LoVo (cell line): ENCODE measurements at regions not wholly inside any gene's neighbourhood (a gene's known extent, or its start where the extent isn't known, plus 50 kb on each side); places are given as distances from the start of the nearest gene placed in this dataset.
"Not testable (repeated sequence)": the region's sequence is repeated elsewhere in the genome, so short reads cannot be mapped to it uniquely, and the experiment has no call there.

Source experiments
- DNase-seq: peaks from one replicate; pipeline ENCODE4 v3.0.0-alpha.2; 2016; ENCODE audit warnings: low spot score

DNA sequence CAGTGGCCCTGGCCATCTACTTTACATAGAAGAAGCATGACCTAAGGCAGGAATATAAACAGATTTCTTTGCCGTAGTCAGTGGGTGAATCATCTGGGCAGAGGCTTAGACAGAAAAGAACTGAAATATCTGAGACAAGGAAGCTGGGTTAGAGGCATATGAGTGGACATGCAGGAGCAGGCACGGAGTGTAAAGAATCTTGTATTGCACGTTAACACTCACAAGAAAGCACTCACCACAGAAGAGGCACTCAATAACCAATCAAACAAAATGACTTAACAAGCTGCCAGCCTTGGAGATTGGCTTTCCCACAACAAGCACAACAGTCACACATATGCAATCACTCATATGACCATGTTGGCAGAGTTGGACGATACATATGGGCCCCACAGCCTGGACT is 364.9 kb downstream of the FOXD4L5 start:
- not testable (repeated sequence) for DNase-seq

DNA sequence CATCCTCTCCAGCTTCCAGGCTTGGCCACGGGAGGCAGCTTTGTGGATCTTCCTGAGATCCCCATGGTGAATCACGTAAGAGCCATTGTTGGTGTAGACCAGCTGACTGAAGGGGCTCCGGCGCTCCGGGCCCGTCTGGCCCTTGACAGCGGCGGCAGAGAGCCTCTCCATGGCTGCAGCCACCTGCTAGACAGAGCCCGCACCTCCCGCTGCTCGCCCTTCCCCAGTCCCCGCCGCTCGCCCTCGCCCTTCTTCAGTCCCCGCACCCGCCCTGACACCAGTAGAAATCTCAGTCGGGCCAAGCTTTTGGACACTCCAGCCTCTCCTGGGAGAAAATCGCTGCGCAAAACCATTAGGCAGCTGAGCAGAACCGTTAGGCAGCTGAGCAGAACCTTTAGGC is 396.4 kb downstream of the FOXD4L5 start:
- DNase-seq, result not testable (repeated sequence)

DNA sequence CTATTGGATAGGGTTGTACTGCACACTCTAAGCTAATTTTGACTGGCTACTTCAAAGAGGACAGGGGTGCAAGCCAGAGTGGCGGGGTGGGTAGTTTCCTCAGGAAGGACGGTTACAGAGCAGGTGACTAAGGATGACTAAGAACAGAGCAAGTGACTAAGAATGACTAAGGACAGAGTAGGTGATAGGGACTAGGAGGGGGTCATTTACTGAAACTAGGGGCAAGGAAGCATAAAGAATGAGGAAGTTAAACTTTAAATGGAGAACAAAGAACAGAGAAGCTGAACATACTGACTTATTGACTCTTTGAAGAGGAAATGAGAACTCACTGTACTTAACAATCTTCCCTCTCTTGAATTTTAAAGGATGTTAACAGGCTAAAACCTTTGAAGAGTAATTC is 414.4 kb downstream of the FOXD4L5 start:
- peak; percentile 19 for DNase-seq
